K562 (cell line): ENCODE measurements at regions not wholly inside any gene's neighbourhood (a gene's known extent, or its start where the extent isn't known, plus 50 kb on each side); places are given as distances from the start of the nearest gene placed in this dataset.

Experiments
- CREM ChIP-seq: IDR thresholded peaks from 2 replicates; pipeline ENCODE4 v1.6.1; 2014; ENCODE audit warnings: antibody characterized with exemption, low read depth
- CTCF ChIP-seq, 3 experiments: IDR thresholded peaks in 2 of 3; conservative IDR thresholded peaks in 1 of 3; 2 replicates each; pipeline ENCODE4 v1.5.1; 2011 to 2012; ENCODE audit warnings: low read length in 3 of 3, mild to moderate bottlenecking in 3 of 3, control low read depth in 2 of 3, improper control_type of control experiment in 1 of 3, inconsistent platforms in 1 of 3, low read depth in 1 of 3, mixed read lengths in 1 of 3, moderate library complexity in 1 of 3; ENCODE audit not compliant: insufficient read depth in 2 of 3
- IRF2 ChIP-seq: sonication (generic); formaldehyde crosslinking; IDR thresholded peaks from 2 replicates; pipeline ENCODE4 v1.8.1; 2022; ENCODE audit warnings: mild to moderate bottlenecking, missing genetic modification reagents
- KAT2B ChIP-seq: IDR thresholded peaks from one replicate; pipeline ENCODE4 v1.6.1; 2012; ENCODE audit warnings: low read depth, mild to moderate bottlenecking, control low read depth, inconsistent platforms, low read length, moderate library complexity
- NBN ChIP-seq: fragments of 450-650 bp; IDR thresholded peaks from 2 replicates; pipeline ENCODE4 v1.6.1; 2016; ENCODE audit warnings: low read depth, mild to moderate bottlenecking
- NFIX ChIP-seq: fragments of 250-450 bp; sonication (Bioruptor Pico); IDR thresholded peaks from 2 replicates; pipeline ENCODE4 v1.4.0; 2020; ENCODE audit warnings: low read depth, mild to moderate bottlenecking, moderate library complexity
- PCBP2 ChIP-seq: fragments of 200-400 bp; formaldehyde crosslinking; IDR thresholded peaks from 2 replicates; pipeline ENCODE4 v1.6.1; 2018; ENCODE audit warnings: low read length, low read depth, mild to moderate bottlenecking, moderate library complexity; ENCODE audit not compliant: poor library complexity, severe bottlenecking
- POLR2AphosphoS5 ChIP-seq: IDR thresholded peaks from 2 replicates; pipeline ENCODE4 v1.6.1; 2011; ENCODE audit warnings: mild to moderate bottlenecking, low read depth, low read length, moderate library complexity; ENCODE audit not compliant: control insufficient read depth, insufficient read depth
- RFX5 ChIP-seq: IDR thresholded peaks from 2 replicates; pipeline ENCODE4 v1.6.1; 2011; ENCODE audit warnings: low read depth, mild to moderate bottlenecking, improper control_type of control experiment, low read length
- SMARCE1 ChIP-seq: fragments of 450-650 bp; IDR thresholded peaks from 2 replicates; pipeline ENCODE4 v1.7.1; 2016; ENCODE audit warnings: mild to moderate bottlenecking
- SPI1 ChIP-seq: IDR thresholded peaks from 2 replicates; pipeline ENCODE4 v1.6.1; 2011; ENCODE audit warnings: low read depth, low read length, control low read depth, borderline replicate concordance
- ZBTB17 ChIP-seq: fragments of 450-650 bp; formaldehyde crosslinking; IDR thresholded peaks from 2 replicates; pipeline ENCODE4 v1.4.0; 2020; ENCODE audit warnings: mild to moderate bottlenecking
- ZFP36 ChIP-seq: fragments of 150-350 bp; IDR thresholded peaks from 2 replicates; pipeline ENCODE4 v1.6.1; 2018; ENCODE audit warnings: low read length, low read depth; ENCODE audit not compliant: partially characterized antibody
- TF ChIP-seq, protein P1 (sequence below), 3 experiments: fragments of 200-800 bp in 1 of 3; fragments of 250-450 bp in 1 of 3; fragments of 450-650 bp in 1 of 3; sonication (Bioruptor Pico) in 1 of 3; sonication (Bioruptor generic) in 1 of 3; formaldehyde crosslinking in 1 of 3; IDR thresholded peaks; 2 replicates each; pipeline versions ENCODE4 v1.6.1 to v1.8.0; 2016 to 2022; ENCODE audit warnings: mild to moderate bottlenecking in 2 of 3, missing genetic modification characterization in 2 of 3, missing compliant biosample characterization in 1 of 3, moderate library complexity in 1 of 3

GRCh38 chr6:26215585-26216358 is 128.5 kb downstream of the HFE start:
- TF ChIP-seq NBN = no peak
- TF ChIP-seq, protein P1, sequence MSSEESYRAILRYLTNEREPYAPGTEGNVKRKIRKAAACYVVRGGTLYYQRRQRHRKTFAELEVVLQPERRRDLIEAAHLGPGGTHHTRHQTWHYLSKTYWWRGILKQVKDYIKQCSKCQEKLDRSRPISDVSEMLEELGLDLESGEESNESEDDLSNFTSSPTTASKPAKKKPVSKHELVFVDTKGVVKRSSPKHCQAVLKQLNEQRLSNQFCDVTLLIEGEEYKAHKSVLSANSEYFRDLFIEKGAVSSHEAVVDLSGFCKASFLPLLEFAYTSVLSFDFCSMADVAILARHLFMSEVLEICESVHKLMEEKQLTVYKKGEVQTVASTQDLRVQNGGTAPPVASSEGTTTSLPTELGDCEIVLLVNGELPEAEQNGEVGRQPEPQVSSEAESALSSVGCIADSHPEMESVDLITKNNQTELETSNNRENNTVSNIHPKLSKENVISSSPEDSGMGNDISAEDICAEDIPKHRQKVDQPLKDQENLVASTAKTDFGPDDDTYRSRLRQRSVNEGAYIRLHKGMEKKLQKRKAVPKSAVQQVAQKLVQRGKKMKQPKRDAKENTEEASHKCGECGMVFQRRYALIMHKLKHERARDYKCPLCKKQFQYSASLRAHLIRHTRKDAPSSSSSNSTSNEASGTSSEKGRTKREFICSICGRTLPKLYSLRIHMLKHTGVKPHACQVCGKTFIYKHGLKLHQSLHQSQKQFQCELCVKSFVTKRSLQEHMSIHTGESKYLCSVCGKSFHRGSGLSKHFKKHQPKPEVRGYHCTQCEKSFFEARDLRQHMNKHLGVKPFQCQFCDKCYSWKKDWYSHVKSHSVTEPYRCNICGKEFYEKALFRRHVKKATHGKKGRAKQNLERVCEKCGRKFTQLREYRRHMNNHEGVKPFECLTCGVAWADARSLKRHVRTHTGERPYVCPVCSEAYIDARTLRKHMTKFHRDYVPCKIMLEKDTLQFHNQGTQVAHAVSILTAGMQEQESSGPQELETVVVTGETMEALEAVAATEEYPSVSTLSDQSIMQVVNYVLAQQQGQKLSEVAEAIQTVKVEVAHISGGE (CRISPR knock-in tag; IDR thresholded peaks at IDR 0.05) = no peak
- TF ChIP-seq IRF2 (CRISPR knock-in tag) = no peak
- no peak for TF ChIP-seq CTCF (IDR thresholded peaks at IDR 0.05 in 2 of 3, conservative IDR thresholded peaks at IDR 0.05 in 1 of 3; ENCODE audit: insufficient read depth in 2 of 3, low read depth in 1 of 3, low read length in 3 of 3)
- no peak for TF ChIP-seq SMARCE1
- TF ChIP-seq SPI1 = no peak
- TF ChIP-seq ZBTB17 = peak; percentile 68; the same call in 1 of the 2 replicates
- TF ChIP-seq NFIX (CRISPR knock-in tag) = no peak
- no peak for TF ChIP-seq RFX5
- TF ChIP-seq ZFP36 = no peak
- TF ChIP-seq POLR2AphosphoS5 = peak; percentile 95; the same call in 1 of the 2 replicates
- TF ChIP-seq CREM = no peak
- TF ChIP-seq KAT2B = no peak
- no peak for TF ChIP-seq PCBP2
